Lower leg skin (tissue), 3 donors: ENCODE measurements at regions not wholly inside any gene's neighbourhood (a gene's known extent, or its start where the extent isn't known, plus 50 kb on each side); places are given as distances from the start of the nearest gene placed in this dataset.

Experiments
- POLR2A ChIP-seq, 2 donors: fragments of 450-650 bp; IDR thresholded peaks; one replicate each; pipeline ENCODE4 v1.6.1; 2016 to 2017; ENCODE audit warnings: antibody characterized with exemption in 2 of 2, mild to moderate bottlenecking in 1 of 2, moderate library complexity in 1 of 2
- TF ChIP-seq, protein P1 (sequence below), 3 donors: fragments of 450-650 bp; IDR thresholded peaks; one replicate each; pipeline ENCODE4 v1.5.1; 2016; ENCODE audit warnings: antibody characterized with exemption in 3 of 3, mild to moderate bottlenecking in 3 of 3, moderate library complexity in 2 of 3

DNA sequence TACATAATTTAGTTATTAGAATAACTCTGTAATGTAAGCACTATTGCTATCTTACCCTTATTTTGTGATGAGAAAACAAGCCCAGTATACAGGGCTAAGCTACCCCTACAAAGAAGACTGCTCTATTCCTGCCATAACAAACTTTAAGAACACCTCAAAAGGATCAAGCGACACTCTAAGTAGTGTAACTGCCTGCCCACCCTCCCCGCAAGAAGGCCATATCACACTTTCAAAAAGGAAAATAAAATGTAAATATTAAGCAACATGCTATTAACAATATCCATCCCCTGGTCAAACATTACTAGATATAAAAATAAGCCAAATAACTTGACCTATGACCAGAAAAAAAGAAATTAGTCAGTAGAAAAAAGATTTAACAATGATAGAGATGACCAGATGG is 741.7 kb upstream of the CNTNAP5 start:
- TF ChIP-seq, protein P1, sequence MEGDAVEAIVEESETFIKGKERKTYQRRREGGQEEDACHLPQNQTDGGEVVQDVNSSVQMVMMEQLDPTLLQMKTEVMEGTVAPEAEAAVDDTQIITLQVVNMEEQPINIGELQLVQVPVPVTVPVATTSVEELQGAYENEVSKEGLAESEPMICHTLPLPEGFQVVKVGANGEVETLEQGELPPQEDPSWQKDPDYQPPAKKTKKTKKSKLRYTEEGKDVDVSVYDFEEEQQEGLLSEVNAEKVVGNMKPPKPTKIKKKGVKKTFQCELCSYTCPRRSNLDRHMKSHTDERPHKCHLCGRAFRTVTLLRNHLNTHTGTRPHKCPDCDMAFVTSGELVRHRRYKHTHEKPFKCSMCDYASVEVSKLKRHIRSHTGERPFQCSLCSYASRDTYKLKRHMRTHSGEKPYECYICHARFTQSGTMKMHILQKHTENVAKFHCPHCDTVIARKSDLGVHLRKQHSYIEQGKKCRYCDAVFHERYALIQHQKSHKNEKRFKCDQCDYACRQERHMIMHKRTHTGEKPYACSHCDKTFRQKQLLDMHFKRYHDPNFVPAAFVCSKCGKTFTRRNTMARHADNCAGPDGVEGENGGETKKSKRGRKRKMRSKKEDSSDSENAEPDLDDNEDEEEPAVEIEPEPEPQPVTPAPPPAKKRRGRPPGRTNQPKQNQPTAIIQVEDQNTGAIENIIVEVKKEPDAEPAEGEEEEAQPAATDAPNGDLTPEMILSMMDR (IDR thresholded peaks at IDR 0.05) = no peak
- no peak for TF ChIP-seq POLR2A (IDR thresholded peaks at IDR 0.05)
